ENCODE measurements at regions not wholly inside any gene's neighbourhood (a gene's known extent, or its start where the extent isn't known, plus 50 kb on each side); places are given as distances from the start of the nearest gene placed in this dataset.

GRCh38 chr19:31979362-31979761, 366.0 kb upstream of the ZNF507 start:
- no peak for DNase-seq (ENCODE audit: low read depth in 2 of 2)

GRCh38 chr19:31979949-31980670, 365.3 kb upstream of the ZNF507 start:
- DNase-seq (ENCODE audit: low read depth in 2 of 2) = no peak

GRCh38 chr19:31980796-31981195, 364.6 kb upstream of the ZNF507 start:
- no peak for DNase-seq (ENCODE audit: low read depth in 2 of 2)

- no peak for DNase-seq (ENCODE audit: low read depth in 2 of 2)
Observed at GRCh38 chr19:31981545-31981944, 363.9 kb upstream of the ZNF507 start.

GRCh38 chr19:31983647-31984046, 361.8 kb upstream of the ZNF507 start:
- no peak for DNase-seq (ENCODE audit: low read depth in 2 of 2)

- DNase-seq (ENCODE audit: low read depth in 2 of 2) = no peak
Observed at GRCh38 chr19:31985001-31985605, 360.3 kb upstream of the ZNF507 start.

- no peak for DNase-seq (ENCODE audit: low read depth in 2 of 2)
Observed at GRCh38 chr19:31986951-31987350, 358.5 kb upstream of the ZNF507 start.

GRCh38 chr19:31988256-31988655, 357.2 kb upstream of the ZNF507 start:
- DNase-seq (ENCODE audit: low read depth in 2 of 2) = no peak

GRCh38 chr19:31991984-31992655, 353.3 kb upstream of the ZNF507 start:
- no peak for DNase-seq (ENCODE audit: low read depth in 2 of 2)

- no peak for DNase-seq (ENCODE audit: low read depth in 2 of 2)
Observed at GRCh38 chr19:31992750-31993149, 352.7 kb upstream of the ZNF507 start.

- no peak for DNase-seq (ENCODE audit: low read depth in 2 of 2)
Observed at GRCh38 chr19:31995546-31995945, 349.9 kb upstream of the ZNF507 start.

GRCh38 chr19:32010071-32010470, 335.3 kb upstream of the ZNF507 start:
- no peak for DNase-seq (ENCODE audit: low read depth in 2 of 2)

GRCh38 chr19:32012206-32012605, 333.2 kb upstream of the ZNF507 start:
- DNase-seq (ENCODE audit: low read depth in 2 of 2) = no peak

GRCh38 chr19:32012886-32013631, 332.4 kb upstream of the ZNF507 start:
- DNase-seq (ENCODE audit: low read depth in 2 of 2) = no peak

- no peak for DNase-seq (ENCODE audit: low read depth in 2 of 2)
Observed at GRCh38 chr19:32017176-32017953, 328.0 kb upstream of the ZNF507 start.

GRCh38 chr19:32018014-32018413, 327.4 kb upstream of the ZNF507 start:
- no peak for DNase-seq (ENCODE audit: low read depth in 2 of 2)

GRCh38 chr19:32020538-32020937, 324.9 kb upstream of the ZNF507 start:
- DNase-seq (ENCODE audit: low read depth in 2 of 2) = no peak

GRCh38 chr19:32022044-32022640, 323.3 kb upstream of the ZNF507 start:
- no peak for DNase-seq (ENCODE audit: low read depth in 2 of 2)

- DNase-seq (ENCODE audit: low read depth in 2 of 2) = no peak
Observed at GRCh38 chr19:32022731-32023563, 322.5 kb upstream of the ZNF507 start.

- DNase-seq (ENCODE audit: low read depth in 2 of 2) = no peak
Observed at GRCh38 chr19:32023564-32023832, 321.9 kb upstream of the ZNF507 start.

GRCh38 chr19:32029235-32029634, 316.2 kb upstream of the ZNF507 start:
- DNase-seq (ENCODE audit: low read depth in 2 of 2) = no peak

Measured in activated CD8-positive, alpha-beta memory T cell treated with anti-CD3 and anti-CD28 coated beads for 4 hours (primary cell).